ENCODE measurements at regions not wholly inside any gene's neighbourhood (a gene's known extent, or its start where the extent isn't known, plus 50 kb on each side); places are given as distances from the start of the nearest gene placed in this dataset.
"Not testable (repeated sequence)": the region's sequence is repeated elsewhere in the genome, so short reads cannot be mapped to it uniquely, and the experiment has no call there.

GRCh38 chr7:119984247-119984646, 288.7 kb upstream of the KCND2 start:
- no peak overlapping the region for H3K27ac Mint-ChIP-seq
- no peaks in the 10 kb centered on the region for H3K4me1 Mint-ChIP-seq
- H3K9me3 Mint-ChIP-seq = peaks cover 2 to 33% (median 5%) of the 10 kb centered on the region in 3 donors
- H3K4me3 Mint-ChIP-seq = no peak overlapping the region
- H3K36me3 Mint-ChIP-seq = no peaks in the 10 kb centered on the region
- H3K27me3 Mint-ChIP-seq = no peaks in the 10 kb centered on the region

GRCh38 chr7:119988401-119988800, 284.6 kb upstream of the KCND2 start:
- Mint-ChIP-seq H3K36me3 (no peaks in the 10 kb centered on the region), H3K27ac (no peak overlapping the region), H3K4me1 (no peaks in the 10 kb centered on the region)

GRCh38 chr7:119994928-119995327, 278.0 kb upstream of the KCND2 start:
- H3K9me3 Mint-ChIP-seq = peaks cover 3 to 10% (median 10%) of the 10 kb centered on the region in 3 donors
- no peaks in the 10 kb centered on the region for H3K4me1 Mint-ChIP-seq
- H3K4me3 Mint-ChIP-seq = no peak overlapping the region
- no peak overlapping the region for H3K27ac Mint-ChIP-seq
- H3K36me3 Mint-ChIP-seq = no peaks in the 10 kb centered on the region
- no peaks in the 10 kb centered on the region for H3K27me3 Mint-ChIP-seq

More at GRCh38 chr7:119988401-119988800, 284.6 kb upstream of the KCND2 start:
- Mint-ChIP-seq H3K27me3 (no peaks in the 10 kb centered on the region), H3K4me3 (no peak overlapping the region), H3K9me3 (peaks cover 5 to 33% (median 11%) of the 10 kb centered on the region in 3 donors)

- Mint-ChIP-seq H3K9me3 (peaks cover 5 to 9% (median 6%) of the 10 kb centered on the region in 3 donors), H3K36me3 (no peaks in the 10 kb centered on the region), H3K4me3 (no peak overlapping the region), H3K4me1 (no peaks in the 10 kb centered on the region), H3K27ac (no peak overlapping the region), H3K27me3 (no peaks in the 10 kb centered on the region)
Measured at GRCh38 chr7:119996634-119997033, 276.3 kb upstream of the KCND2 start.

GRCh38 chr7:119999738-120000475, 273.1 kb upstream of the KCND2 start:
- H3K9me3 Mint-ChIP-seq = peaks cover 3 to 14% (median 6%) of the 10 kb centered on the region in 3 donors
- H3K27ac Mint-ChIP-seq = no peak overlapping the region
- no peaks in the 10 kb centered on the region for H3K36me3 Mint-ChIP-seq
- H3K27me3 Mint-ChIP-seq = no peaks in the 10 kb centered on the region
- H3K4me3 Mint-ChIP-seq = no peak overlapping the region
- H3K4me1 Mint-ChIP-seq = no peaks in the 10 kb centered on the region

- Mint-ChIP-seq H3K27ac (no peak overlapping the region), H3K4me1 (no peaks in the 10 kb centered on the region), H3K4me3 (no peak overlapping the region), H3K27me3 (no peaks in the 10 kb centered on the region), H3K36me3 (no peaks in the 10 kb centered on the region), H3K9me3 (peaks cover 2 to 8% (median 5%) of the 10 kb centered on the region in 3 donors)
Measured at GRCh38 chr7:120005720-120006119, 267.3 kb upstream of the KCND2 start.

GRCh38 chr7:120014301-120014700, 258.7 kb upstream of the KCND2 start:
- H3K36me3 Mint-ChIP-seq, H3K27ac Mint-ChIP-seq, H3K4me1 Mint-ChIP-seq, H3K9me3 Mint-ChIP-seq, H3K4me3 Mint-ChIP-seq, H3K27me3 Mint-ChIP-seq: not testable (repeated sequence)

- no peaks in the 10 kb centered on the region for H3K4me1 Mint-ChIP-seq
- no peak overlapping the region for H3K27ac Mint-ChIP-seq
- no peaks in the 10 kb centered on the region for H3K27me3 Mint-ChIP-seq
- H3K9me3 Mint-ChIP-seq = peaks cover 2 to 4% (median 4%) of the 10 kb centered on the region in 3 donors
- no peaks in the 10 kb centered on the region for H3K36me3 Mint-ChIP-seq
- H3K4me3 Mint-ChIP-seq = no peak overlapping the region
Measured at GRCh38 chr7:120014925-120015465, 258.0 kb upstream of the KCND2 start.

- H3K4me3 Mint-ChIP-seq = no peak overlapping the region
- no peaks in the 10 kb centered on the region for H3K36me3 Mint-ChIP-seq
- no peaks in the 10 kb centered on the region for H3K27me3 Mint-ChIP-seq
- no peaks in the 10 kb centered on the region for H3K4me1 Mint-ChIP-seq
- no peak overlapping the region for H3K27ac Mint-ChIP-seq
- peaks cover 0 to 4% (median 0%) of the 10 kb centered on the region in 3 donors for H3K9me3 Mint-ChIP-seq
Measured at GRCh38 chr7:120021085-120021484, 251.9 kb upstream of the KCND2 start.

- Mint-ChIP-seq H3K9me3 (peaks cover 0 to 6% (median 2%) of the 10 kb centered on the region in 3 donors), H3K27me3 (no peaks in the 10 kb centered on the region), H3K4me3 (no peak overlapping the region)
Measured at GRCh38 chr7:120023494-120024167, 249.3 kb upstream of the KCND2 start.

GRCh38 chr7:120028636-120029035, 244.3 kb upstream of the KCND2 start:
- no peak overlapping the region for H3K27ac Mint-ChIP-seq
- H3K27me3 Mint-ChIP-seq = no peaks in the 10 kb centered on the region
- H3K4me1 Mint-ChIP-seq = no peaks in the 10 kb centered on the region
- no peak overlapping the region for H3K4me3 Mint-ChIP-seq
- peaks cover 0 to 6% (median 2%) of the 10 kb centered on the region in 3 donors for H3K9me3 Mint-ChIP-seq
- H3K36me3 Mint-ChIP-seq = no peaks in the 10 kb centered on the region

More at GRCh38 chr7:120023494-120024167, 249.3 kb upstream of the KCND2 start:
- Mint-ChIP-seq H3K27ac (no peak overlapping the region), H3K4me1 (no peaks in the 10 kb centered on the region), H3K36me3 (no peaks in the 10 kb centered on the region)

GRCh38 chr7:120030876-120031275, 242.1 kb upstream of the KCND2 start:
- Mint-ChIP-seq H3K36me3 (no peaks in the 10 kb centered on the region), H3K4me1 (no peaks in the 10 kb centered on the region), H3K9me3 (peaks cover 0 to 8% (median 2%) of the 10 kb centered on the region in 3 donors), H3K27ac (no peak overlapping the region), H3K27me3 (no peaks in the 10 kb centered on the region), H3K4me3 (no peak overlapping the region)

- Mint-ChIP-seq H3K36me3 (peaks cover 1% of the 10 kb centered on the region), H3K27me3 (no peaks in the 10 kb centered on the region), H3K27ac (no peak overlapping the region), H3K4me3 (no peak overlapping the region), H3K4me1 (no peaks in the 10 kb centered on the region), H3K9me3 (peaks cover 0 to 8% (median 2%) of the 10 kb centered on the region in 3 donors)
Measured at GRCh38 chr7:120033114-120033513, 239.9 kb upstream of the KCND2 start.

GRCh38 chr7:120039138-120039537, 233.8 kb upstream of the KCND2 start:
- no peak overlapping the region for H3K4me3 Mint-ChIP-seq
- H3K36me3 Mint-ChIP-seq = peaks cover 4% of the 10 kb centered on the region
- no peak overlapping the region for H3K27ac Mint-ChIP-seq
- H3K27me3 Mint-ChIP-seq = no peaks in the 10 kb centered on the region
- H3K4me1 Mint-ChIP-seq = no peaks in the 10 kb centered on the region
- peaks cover 5 to 17% (median 7%) of the 10 kb centered on the region in 3 donors for H3K9me3 Mint-ChIP-seq

GRCh38 chr7:120041798-120042197, 231.2 kb upstream of the KCND2 start:
- Mint-ChIP-seq H3K9me3 (peaks cover 4 to 15% (median 5%) of the 10 kb centered on the region in 3 donors), H3K4me1 (no peaks in the 10 kb centered on the region), H3K27me3 (no peaks in the 10 kb centered on the region), H3K27ac (no peak overlapping the region), H3K36me3 (peaks cover 2% of the 10 kb centered on the region), H3K4me3 (no peak overlapping the region)

Measured in IgD-negative memory B cell (primary cell).